ENCODE measurements at regions not wholly inside any gene's neighbourhood (a gene's known extent, or its start where the extent isn't known, plus 50 kb on each side); places are given as distances from the start of the nearest gene placed in this dataset.
"Not testable (repeated sequence)": the region's sequence is repeated elsewhere in the genome, so short reads cannot be mapped to it uniquely, and the experiment has no call there.

- DNase-seq, result no peak
Measured at GRCh38 chr11:13136272-13136596, 127.1 kb downstream of the RASSF10 start.

GRCh38 chr11:13137844-13138301 is 128.8 kb downstream of the RASSF10 start:
- no peak for DNase-seq

- DNase-seq, result not testable (repeated sequence)
Measured at GRCh38 chr11:13139085-13139484, 130.0 kb downstream of the RASSF10 start.

- peak; percentile 9 for DNase-seq
Measured at GRCh38 chr11:13140028-13140870, 131.1 kb downstream of the RASSF10 start.

GRCh38 chr11:13140873-13141655 is 131.9 kb downstream of the RASSF10 start:
- no peak for DNase-seq

GRCh38 chr11:13141731-13142709 is 132.9 kb downstream of the RASSF10 start:
- DNase-seq, result no peak

- no peak for DNase-seq
Measured at GRCh38 chr11:13143486-13144297, 133.9 kb upstream of the BMAL1 start.

- no peak for DNase-seq
Measured at GRCh38 chr11:13145461-13145860, 132.1 kb upstream of the BMAL1 start.

- no peak for DNase-seq
Measured at GRCh38 chr11:13149991-13150390, 127.6 kb upstream of the BMAL1 start.

GRCh38 chr11:13150487-13150886 is 127.1 kb upstream of the BMAL1 start:
- DNase-seq, result no peak

GRCh38 chr11:13152264-13152663 is 125.3 kb upstream of the BMAL1 start:
- DNase-seq, result no peak

- DNase-seq, result no peak
Measured at GRCh38 chr11:13152736-13153541, 124.7 kb upstream of the BMAL1 start.

GRCh38 chr11:13154374-13154773 is 123.2 kb upstream of the BMAL1 start:
- not testable (repeated sequence) for DNase-seq

GRCh38 chr11:13160346-13160745 is 117.2 kb upstream of the BMAL1 start:
- DNase-seq, result peak; percentile 84

GRCh38 chr11:13160806-13161205 is 116.8 kb upstream of the BMAL1 start:
- DNase-seq, result peak; percentile 72

- peak; percentile 72 for DNase-seq
Measured at GRCh38 chr11:13163158-13163557, 114.4 kb upstream of the BMAL1 start.

GRCh38 chr11:13166036-13166435 is 111.6 kb upstream of the BMAL1 start:
- no peak for DNase-seq

GRCh38 chr11:13168271-13168670 is 109.3 kb upstream of the BMAL1 start:
- DNase-seq, result no peak

- DNase-seq, result no peak
Measured at GRCh38 chr11:13169709-13170108, 107.9 kb upstream of the BMAL1 start.

GRCh38 chr11:13174090-13174489 is 103.5 kb upstream of the BMAL1 start:
- DNase-seq, result no peak
